Parathyroid adenoma (tissue), 2 donors: ENCODE measurements at regions not wholly inside any gene's neighbourhood (a gene's known extent, or its start where the extent isn't known, plus 50 kb on each side); places are given as distances from the start of the nearest gene placed in this dataset.

Experiments used
- H2AFZ ChIP-seq: fragments of 300-600 bp; sonication (generic); one replicate; pipeline ENCODE4 v1.7.0; 2017; ENCODE audit warnings: antibody characterized with exemption, mild to moderate bottlenecking
- H3K27ac ChIP-seq: fragments of 300-600 bp; sonication (generic); one replicate; pipeline ENCODE4 v1.7.0; 2017
- H3K27me3 ChIP-seq: fragments of 300-600 bp; sonication (generic); one replicate; pipeline ENCODE4 v1.7.0; 2017; ENCODE audit warnings: low read length; ENCODE audit not compliant: control insufficient read depth, insufficient read depth
- H3K36me3 ChIP-seq: fragments of 300-600 bp; sonication (generic); one replicate; pipeline ENCODE4 v1.7.0; 2017; ENCODE audit warnings: low read length; ENCODE audit not compliant: control insufficient read depth, insufficient read depth
- H3K4me1 ChIP-seq: fragments of 300-600 bp; sonication (generic); one replicate; pipeline ENCODE4 v1.7.0; 2017; ENCODE audit warnings: control low read depth
- H3K4me2 ChIP-seq: fragments of 300-600 bp; sonication (generic); one replicate; pipeline ENCODE4 v1.7.0; 2017; ENCODE audit warnings: low read length
- H3K4me3 ChIP-seq: fragments of 300-600 bp; sonication (generic); one replicate; pipeline ENCODE4 v1.7.0; 2017; ENCODE audit warnings: low read depth, low read length
- H3K79me2 ChIP-seq: fragments of 300-600 bp; sonication (generic); one replicate; pipeline ENCODE4 v1.7.0; 2017; ENCODE audit warnings: control low read depth
- H3K9ac ChIP-seq: fragments of 300-600 bp; sonication (generic); one replicate; pipeline ENCODE4 v1.7.0; 2017; ENCODE audit warnings: mild to moderate bottlenecking
- H3K9me3 ChIP-seq: fragments of 300-600 bp; sonication (generic); one replicate; pipeline ENCODE4 v1.7.0; 2017; ENCODE audit warnings: low read length; ENCODE audit not compliant: control insufficient read depth
- CTCF ChIP-seq: fragments of 300-600 bp; sonication (generic); IDR thresholded peaks from one replicate; pipeline ENCODE4 v1.7.0; 2017; ENCODE audit warnings: antibody characterized with exemption, mild to moderate bottlenecking
- donor health status: primary hyperparathyroidism.

- Histone ChIP-seq H3K9ac (no peak overlapping the region), H3K79me2 (no peaks in the 10 kb centered on the region), H3K27ac (peak overlapping the region; percentile 62), H3K36me3 (no peaks in the 10 kb centered on the region), H3K4me3 (no peak overlapping the region), H2AFZ (peak overlapping the region; percentile 13), H3K4me2 (no peak overlapping the region), H3K9me3 (no peaks in the 10 kb centered on the region), H3K4me1 (peaks cover 10% of the 10 kb centered on the region), H3K27me3 (no peaks in the 10 kb centered on the region)
- TF ChIP-seq CTCF = no peak
Observed at GRCh38 chr5:61245486-61245885, 83.2 kb upstream of the SMIM15 start.

GRCh38 chr5:61245936-61246335 is 83.7 kb upstream of the SMIM15 start:
- peak overlapping the region; percentile 13 for H2AFZ ChIP-seq
- H3K4me1 ChIP-seq = peaks cover 10% of the 10 kb centered on the region
- no peak overlapping the region for H3K4me3 ChIP-seq
- H3K27ac ChIP-seq = peak overlapping the region; percentile 62
- H3K36me3 ChIP-seq = no peaks in the 10 kb centered on the region
- no peaks in the 10 kb centered on the region for H3K27me3 ChIP-seq
- H3K9me3 ChIP-seq = no peaks in the 10 kb centered on the region
- H3K4me2 ChIP-seq = no peak overlapping the region
- no peaks in the 10 kb centered on the region for H3K79me2 ChIP-seq
- no peak for TF ChIP-seq CTCF
- no peak overlapping the region for H3K9ac ChIP-seq

GRCh38 chr5:61246768-61247307 is 84.6 kb upstream of the SMIM15 start:
- no peaks in the 10 kb centered on the region for H3K79me2 ChIP-seq
- no peaks in the 10 kb centered on the region for H3K9me3 ChIP-seq
- H3K27ac ChIP-seq = no peak overlapping the region
- H3K36me3 ChIP-seq = no peaks in the 10 kb centered on the region
- peaks cover 13% of the 10 kb centered on the region for H3K4me1 ChIP-seq
- H3K27me3 ChIP-seq = no peaks in the 10 kb centered on the region
- TF ChIP-seq CTCF = no peak
- H3K9ac ChIP-seq = no peak overlapping the region
- no peak overlapping the region for H3K4me2 ChIP-seq
- H3K4me3 ChIP-seq = no peak overlapping the region
- H2AFZ ChIP-seq = no peak overlapping the region

- H3K79me2 ChIP-seq = no peaks in the 10 kb centered on the region
- peak overlapping the region; percentile 83 for H3K27ac ChIP-seq
- peaks cover 46% of the 10 kb centered on the region for H3K4me1 ChIP-seq
- no peaks in the 10 kb centered on the region for H3K27me3 ChIP-seq
- no peak overlapping the region for H3K9ac ChIP-seq
- H3K4me3 ChIP-seq = no peak overlapping the region
- H3K4me2 ChIP-seq = no peak overlapping the region
- peak overlapping the region; percentile 71 for H2AFZ ChIP-seq
- H3K36me3 ChIP-seq = no peaks in the 10 kb centered on the region
- no peaks in the 10 kb centered on the region for H3K9me3 ChIP-seq
- no peak for TF ChIP-seq CTCF
Observed at GRCh38 chr5:61251874-61252642, 80.0 kb upstream of the ZSWIM6 start.

- Histone ChIP-seq H3K4me1 (peaks cover 46% of the 10 kb centered on the region), H3K79me2 (no peaks in the 10 kb centered on the region), H3K27me3 (no peaks in the 10 kb centered on the region), H3K4me2 (no peak overlapping the region), H3K9me3 (no peaks in the 10 kb centered on the region), H3K27ac (peak overlapping the region; percentile 83), H3K9ac (no peak overlapping the region), H2AFZ (peak overlapping the region; percentile 71), H3K36me3 (no peaks in the 10 kb centered on the region), H3K4me3 (no peak overlapping the region)
- no peak for TF ChIP-seq CTCF
Observed at GRCh38 chr5:61252643-61252925, 79.5 kb upstream of the ZSWIM6 start.
